Keratinocyte (primary cell): ENCODE measurements at regions not wholly inside any gene's neighbourhood (a gene's known extent, or its start where the extent isn't known, plus 50 kb on each side); places are given as distances from the start of the nearest gene placed in this dataset.

Source experiments
- DNase-seq: peaks from one replicate; pipeline ENCODE4 v3.0.0-alpha.2; 2011; ENCODE audit warnings: low read depth, missing footprints, low spot score
- FAIRE-seq: peaks from 2 replicates; lab custom pipeline; 2011; peaks lifted over from hg19 to GRCh38; lab: Jason Lieb, UNC
- H2AFZ ChIP-seq: 2 replicates; pipeline ENCODE4 v1.6.0; 2012; ENCODE audit warnings: low read length, control low read depth, inconsistent platforms; ENCODE audit not compliant: control insufficient read depth
- H3K27ac ChIP-seq: 2 replicates; pipeline ENCODE4 v1.5.1; 2011; ENCODE audit warnings: low read length; ENCODE audit not compliant: control insufficient read depth, insufficient read depth
- H3K27me3 ChIP-seq: 3 replicates; pipeline ENCODE4 v1.6.0; 2011; ENCODE audit warnings: low read length; ENCODE audit not compliant: control insufficient read depth, insufficient read depth; ENCODE audit errors: extremely low read depth
- H3K36me3 ChIP-seq, 2 experiments: 2 replicates in 1 of 2; 3 replicates in 1 of 2; pipeline ENCODE4 v1.5.1; 2011; ENCODE audit warnings: low read length in 2 of 2, mild to moderate bottlenecking in 1 of 2; ENCODE audit not compliant: control insufficient read depth in 2 of 2, insufficient read depth in 2 of 2; ENCODE audit errors: extremely low read depth in 1 of 2
- H3K4me1 ChIP-seq: 3 replicates; pipeline ENCODE4 v1.5.1; 2011; ENCODE audit warnings: low read length; ENCODE audit not compliant: control insufficient read depth, insufficient read depth; ENCODE audit errors: extremely low read depth
- H3K4me2 ChIP-seq: 3 replicates; pipeline ENCODE4 v1.6.0; 2011; ENCODE audit warnings: low read depth, low read length; ENCODE audit not compliant: control insufficient read depth, insufficient read depth; ENCODE audit errors: extremely low read depth
- H3K4me3 ChIP-seq, 3 experiments: fragments of 200-600 bp in 1 of 3; sonication (generic) in 1 of 3; 2 replicates in 2 of 3; 3 replicates in 1 of 3; pipeline ENCODE4 v1.5.1; 2011 to 2016; ENCODE audit warnings: low read length in 3 of 3, mild to moderate bottlenecking in 3 of 3, control low read depth in 2 of 3, inconsistent platforms in 1 of 3, low read depth in 1 of 3, mixed read lengths in 1 of 3, mixed run types in 1 of 3, moderate library complexity in 1 of 3; ENCODE audit not compliant: control insufficient read depth in 2 of 3, insufficient read depth in 2 of 3; ENCODE audit errors: extremely low read depth in 1 of 3
- H3K79me2 ChIP-seq: 2 replicates; pipeline ENCODE4 v1.6.0; 2012; ENCODE audit warnings: low read length; ENCODE audit not compliant: control insufficient read depth, insufficient read depth
- H3K9ac ChIP-seq: 3 replicates; pipeline ENCODE4 v1.6.0; 2011; ENCODE audit warnings: low read length; ENCODE audit not compliant: control insufficient read depth, insufficient read depth; ENCODE audit errors: extremely low read depth
- H3K9me1 ChIP-seq: 3 replicates; pipeline ENCODE4 v1.6.0; 2011; ENCODE audit warnings: low read length; ENCODE audit not compliant: control insufficient read depth, insufficient read depth; ENCODE audit errors: extremely low read depth
- H3K9me3 ChIP-seq: 2 replicates; pipeline ENCODE4 v1.5.1; 2012; ENCODE audit warnings: low read depth, low read length; ENCODE audit not compliant: control insufficient read depth
- H4K20me1 ChIP-seq: 3 replicates; pipeline ENCODE4 v1.6.0; 2011; ENCODE audit warnings: low read length; ENCODE audit not compliant: control insufficient read depth, insufficient read depth; ENCODE audit errors: extremely low read depth
- CTCF ChIP-seq, 3 experiments: IDR thresholded peaks in 1 of 3; conservative IDR thresholded peaks in 1 of 3; optimal IDR thresholded peaks in 1 of 3; 2 replicates in 2 of 3; 3 replicates in 1 of 3; pipeline versions ENCODE3 to v1.5.1; 2011; ENCODE audit warnings: low read length in 3 of 3, mild to moderate bottlenecking in 3 of 3, moderate library complexity in 2 of 3, control low read depth in 1 of 3, inconsistent platforms in 1 of 3; ENCODE audit not compliant: insufficient read depth in 2 of 3; ENCODE audit errors: extremely low read depth in 1 of 3
- EZH2 ChIP-seq: IDR thresholded peaks from one replicate; pipeline ENCODE4 v1.6.1; 2012; ENCODE audit warnings: inconsistent platforms, mild to moderate bottlenecking, low read length, moderate library complexity
- dilution Hi-C: fragments of 300-500 bp; cut with MboI; formaldehyde crosslinking; loops from one replicate; pipeline ENCODE4 v1.7.0; 2020; ENCODE audit warnings: low sequenced_read_pairs; ENCODE audit not compliant: extremely low pct_ligation_motif_present

DNA sequence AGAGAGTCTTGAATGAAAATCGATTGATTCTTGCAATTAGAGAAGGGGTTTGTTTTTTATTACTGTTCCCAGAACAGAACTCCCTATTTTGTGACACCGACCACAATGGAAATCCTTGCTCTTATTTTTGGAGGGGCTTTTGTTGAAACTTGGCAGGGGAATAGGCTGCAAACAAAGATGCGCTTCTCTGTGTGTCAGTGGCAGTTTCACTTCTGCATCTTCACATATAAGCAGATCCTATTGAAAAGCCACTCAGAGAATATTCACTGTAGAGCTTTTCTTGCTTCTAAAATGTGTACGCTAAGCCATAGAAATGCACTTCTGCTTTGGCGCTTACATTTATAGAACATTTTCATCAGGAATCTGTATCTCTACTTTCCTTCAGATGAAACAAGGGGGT is 1822.4 kb upstream of the SEL1L start:
- FAIRE-seq: no peak
- no peaks in the 10 kb centered on the region for H3K9me1 ChIP-seq

GRCh38 chr14:83372271-83372670 is 1838.6 kb upstream of the SEL1L start:
- H3K27me3 ChIP-seq: no peaks in the 10 kb centered on the region
- H2AFZ ChIP-seq: no peak overlapping the region
- H3K4me3 ChIP-seq: no peak overlapping the region
- H3K9me1 ChIP-seq: no peaks in the 10 kb centered on the region
- H3K4me1 ChIP-seq: no peaks in the 10 kb centered on the region
- H3K9me3 ChIP-seq: no peaks in the 10 kb centered on the region
- dilution Hi-C loops: no loop called here
- FAIRE-seq (no peak), DNase-seq (no peak)
- H3K27ac ChIP-seq: no peak overlapping the region
- no peaks in the 10 kb centered on the region for H3K79me2 ChIP-seq
- H3K36me3 ChIP-seq: no peaks in the 10 kb centered on the region
- no peak overlapping the region for H3K4me2 ChIP-seq
- H3K9ac ChIP-seq: no peak overlapping the region
- no peaks in the 10 kb centered on the region for H4K20me1 ChIP-seq
- no peak for TF ChIP-seq CTCF (optimal IDR thresholded peaks at IDR 0.05 in 1 of 3, IDR thresholded peaks at IDR 0.05 in 1 of 3, conservative IDR thresholded peaks at IDR 0.05 in 1 of 3; ENCODE audit: extremely low read depth in 1 of 3, insufficient read depth in 2 of 3, low read length in 3 of 3)
- TF ChIP-seq EZH2: no peak

More for the DNA sequence above, 1822.4 kb upstream of the SEL1L start:
- no peak overlapping the region for H3K27ac ChIP-seq
- DNase-seq: no peak
- no peaks in the 10 kb centered on the region for H3K9me3 ChIP-seq
- H3K9ac ChIP-seq: no peak overlapping the region
- dilution Hi-C loops: no loop called here
- no peak overlapping the region for H2AFZ ChIP-seq
- no peaks in the 10 kb centered on the region for H3K27me3 ChIP-seq
- H3K4me3 ChIP-seq: no peak overlapping the region
- no peak for TF ChIP-seq CTCF (optimal IDR thresholded peaks at IDR 0.05 in 1 of 3, IDR thresholded peaks at IDR 0.05 in 1 of 3, conservative IDR thresholded peaks at IDR 0.05 in 1 of 3; ENCODE audit: extremely low read depth in 1 of 3, insufficient read depth in 2 of 3, low read length in 3 of 3)
- no peak for TF ChIP-seq EZH2
- no peaks in the 10 kb centered on the region for H3K36me3 ChIP-seq
- no peaks in the 10 kb centered on the region for H3K4me1 ChIP-seq
- no peaks in the 10 kb centered on the region for H3K79me2 ChIP-seq
- no peak overlapping the region for H3K4me2 ChIP-seq
- H4K20me1 ChIP-seq: no peaks in the 10 kb centered on the region
